NB4 (cell line): ENCODE measurements at regions not wholly inside any gene's neighbourhood (a gene's known extent, or its start where the extent isn't known, plus 50 kb on each side); places are given as distances from the start of the nearest gene placed in this dataset.

Source experiments
- POLR2A ChIP-seq: IDR thresholded peaks from 2 replicates; pipeline ENCODE4 v1.6.1; 2011; ENCODE audit warnings: mild to moderate bottlenecking; ENCODE audit not compliant: insufficient read length; ENCODE audit errors: extremely low read depth
- TF ChIP-seq, protein P1 (sequence below): IDR thresholded peaks from one replicate; pipeline ENCODE4 v1.5.1; 2012; ENCODE audit warnings: low read depth, low read length

DNA sequence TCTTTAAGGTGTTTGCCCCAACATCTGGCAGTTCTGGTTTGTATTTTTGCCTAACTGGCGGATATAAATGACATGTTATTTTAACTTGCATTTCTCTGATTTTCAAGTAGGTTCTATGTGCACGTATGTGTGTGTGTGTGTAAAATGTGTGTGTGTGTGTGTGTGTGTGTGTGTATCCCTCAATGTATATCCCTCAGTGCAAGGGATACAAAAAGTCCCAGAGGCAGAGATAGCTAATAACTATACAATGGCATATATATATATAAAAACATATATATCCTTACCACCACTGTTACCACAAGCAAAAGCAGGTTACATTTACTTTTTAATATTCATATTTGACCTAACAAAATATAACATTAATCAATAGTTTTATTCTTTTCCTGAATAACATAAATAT, 95.0 kb upstream of the NR5A2 start:
- TF ChIP-seq, protein P1, sequence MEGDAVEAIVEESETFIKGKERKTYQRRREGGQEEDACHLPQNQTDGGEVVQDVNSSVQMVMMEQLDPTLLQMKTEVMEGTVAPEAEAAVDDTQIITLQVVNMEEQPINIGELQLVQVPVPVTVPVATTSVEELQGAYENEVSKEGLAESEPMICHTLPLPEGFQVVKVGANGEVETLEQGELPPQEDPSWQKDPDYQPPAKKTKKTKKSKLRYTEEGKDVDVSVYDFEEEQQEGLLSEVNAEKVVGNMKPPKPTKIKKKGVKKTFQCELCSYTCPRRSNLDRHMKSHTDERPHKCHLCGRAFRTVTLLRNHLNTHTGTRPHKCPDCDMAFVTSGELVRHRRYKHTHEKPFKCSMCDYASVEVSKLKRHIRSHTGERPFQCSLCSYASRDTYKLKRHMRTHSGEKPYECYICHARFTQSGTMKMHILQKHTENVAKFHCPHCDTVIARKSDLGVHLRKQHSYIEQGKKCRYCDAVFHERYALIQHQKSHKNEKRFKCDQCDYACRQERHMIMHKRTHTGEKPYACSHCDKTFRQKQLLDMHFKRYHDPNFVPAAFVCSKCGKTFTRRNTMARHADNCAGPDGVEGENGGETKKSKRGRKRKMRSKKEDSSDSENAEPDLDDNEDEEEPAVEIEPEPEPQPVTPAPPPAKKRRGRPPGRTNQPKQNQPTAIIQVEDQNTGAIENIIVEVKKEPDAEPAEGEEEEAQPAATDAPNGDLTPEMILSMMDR = no peak
- no peak for TF ChIP-seq POLR2A
